DND-41 (cell line): ENCODE measurements at regions not wholly inside any gene's neighbourhood (a gene's known extent, or its start where the extent isn't known, plus 50 kb on each side); places are given as distances from the start of the nearest gene placed in this dataset.
A peak's percentile ranks its signal among the peaks of the same experiment; 100 is the strongest.
"Not testable (repeated sequence)": the region's sequence is repeated elsewhere in the genome, so short reads cannot be mapped to it uniquely, and the experiment has no call there.

Source experiments
- ATAC-seq: fragments of 200-7000 bp; cut with Tn5 transposase; 3 replicates; pipeline ENCODE4 v1.9.1; 2021; ENCODE audit warnings: low read depth; ENCODE audit not compliant: insufficient read depth
- DNase-seq: peaks from one replicate; pipeline ENCODE4 v3.0.0-alpha.2; 2020
- H2AFZ ChIP-seq: 2 replicates; pipeline ENCODE4 v1.6.0; 2012; ENCODE audit warnings: low read depth, low read length
- H3K27ac ChIP-seq: 2 replicates; pipeline ENCODE4 v1.5.1; 2012; ENCODE audit warnings: low read length, inconsistent platforms
- H3K27me3 ChIP-seq: fragments of 200-600 bp; sonication (generic); 2 replicates; pipeline ENCODE4 v1.6.0; 2012; ENCODE audit warnings: low read length, mild to moderate bottlenecking, inconsistent platforms; ENCODE audit not compliant: insufficient read depth, poor library complexity
- H3K36me3 ChIP-seq: 2 replicates; pipeline ENCODE4 v1.5.1; 2012; ENCODE audit warnings: low read length, inconsistent platforms; ENCODE audit not compliant: insufficient read depth
- H3K4me1 ChIP-seq: 2 replicates; pipeline ENCODE4 v1.5.1; 2012; ENCODE audit warnings: mild to moderate bottlenecking, low read length; ENCODE audit not compliant: insufficient read depth
- H3K4me2 ChIP-seq: 2 replicates; pipeline ENCODE4 v1.6.0; 2012; ENCODE audit warnings: mild to moderate bottlenecking, moderate library complexity, low read length, inconsistent platforms; ENCODE audit not compliant: insufficient read depth
- H3K4me3 ChIP-seq, 2 experiments: fragments of 200-600 bp in 1 of 2; shearing (Covaris generic) in 1 of 2; 2 replicates each; pipeline ENCODE4 v1.5.1; 2012 to 2016; ENCODE audit warnings: inconsistent platforms in 2 of 2, low read length in 2 of 2, mild to moderate bottlenecking in 2 of 2, low read depth in 1 of 2, moderate library complexity in 1 of 2
- H3K79me2 ChIP-seq: 2 replicates; pipeline ENCODE4 v1.6.0; 2012; ENCODE audit warnings: low read length, inconsistent platforms; ENCODE audit not compliant: insufficient read depth
- H3K9ac ChIP-seq: 2 replicates; pipeline ENCODE4 v1.6.0; 2012; ENCODE audit warnings: low read depth, mild to moderate bottlenecking, inconsistent platforms, low read length, moderate library complexity
- H3K9me3 ChIP-seq: 2 replicates; pipeline ENCODE4 v1.5.1; 2012; ENCODE audit warnings: low read length, moderate library complexity, mild to moderate bottlenecking, inconsistent platforms; ENCODE audit not compliant: insufficient read depth, severe bottlenecking
- H4K20me1 ChIP-seq: 2 replicates; pipeline ENCODE4 v1.6.0; 2012; ENCODE audit warnings: low read length; ENCODE audit not compliant: insufficient read depth
- EZH2 ChIP-seq: IDR thresholded peaks from 3 replicates; pipeline ENCODE4 v1.6.1; 2012; ENCODE audit warnings: borderline replicate concordance, low read depth, mild to moderate bottlenecking, moderate library complexity, low read length, inconsistent platforms; ENCODE audit not compliant: severe bottlenecking
- TF ChIP-seq, protein P1 (sequence below): IDR thresholded peaks from 2 replicates; pipeline ENCODE4 v1.5.1; 2012; ENCODE audit warnings: borderline replicate concordance, low read length, moderate library complexity, mild to moderate bottlenecking; ENCODE audit not compliant: poor library complexity, severe bottlenecking; ENCODE audit errors: extremely low read depth

- no peak overlapping the region for H3K27ac ChIP-seq
- H2AFZ ChIP-seq = no peak overlapping the region
- no peaks in the 10 kb centered on the region for H3K9me3 ChIP-seq
- H3K4me3 ChIP-seq = no peak overlapping the region
- peaks cover 2% of the 10 kb centered on the region; the same call in 1 of the 2 replicates for H3K4me1 ChIP-seq
- no peaks in the 10 kb centered on the region for H3K36me3 ChIP-seq
- H4K20me1 ChIP-seq = no peaks in the 10 kb centered on the region
- no peak overlapping the region for H3K9ac ChIP-seq
- H3K27me3 ChIP-seq = no peaks in the 10 kb centered on the region
- DNase-seq = no peak
- H3K79me2 ChIP-seq = no peaks in the 10 kb centered on the region
- ATAC-seq = no peak
- no peak for TF ChIP-seq EZH2
- TF ChIP-seq, protein P1, sequence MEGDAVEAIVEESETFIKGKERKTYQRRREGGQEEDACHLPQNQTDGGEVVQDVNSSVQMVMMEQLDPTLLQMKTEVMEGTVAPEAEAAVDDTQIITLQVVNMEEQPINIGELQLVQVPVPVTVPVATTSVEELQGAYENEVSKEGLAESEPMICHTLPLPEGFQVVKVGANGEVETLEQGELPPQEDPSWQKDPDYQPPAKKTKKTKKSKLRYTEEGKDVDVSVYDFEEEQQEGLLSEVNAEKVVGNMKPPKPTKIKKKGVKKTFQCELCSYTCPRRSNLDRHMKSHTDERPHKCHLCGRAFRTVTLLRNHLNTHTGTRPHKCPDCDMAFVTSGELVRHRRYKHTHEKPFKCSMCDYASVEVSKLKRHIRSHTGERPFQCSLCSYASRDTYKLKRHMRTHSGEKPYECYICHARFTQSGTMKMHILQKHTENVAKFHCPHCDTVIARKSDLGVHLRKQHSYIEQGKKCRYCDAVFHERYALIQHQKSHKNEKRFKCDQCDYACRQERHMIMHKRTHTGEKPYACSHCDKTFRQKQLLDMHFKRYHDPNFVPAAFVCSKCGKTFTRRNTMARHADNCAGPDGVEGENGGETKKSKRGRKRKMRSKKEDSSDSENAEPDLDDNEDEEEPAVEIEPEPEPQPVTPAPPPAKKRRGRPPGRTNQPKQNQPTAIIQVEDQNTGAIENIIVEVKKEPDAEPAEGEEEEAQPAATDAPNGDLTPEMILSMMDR = no peak
- no peak overlapping the region for H3K4me2 ChIP-seq
These were observed 1077.4 kb downstream of the EPHA3 start for GRCh38 chr3:90184861-90185260.

DNA sequence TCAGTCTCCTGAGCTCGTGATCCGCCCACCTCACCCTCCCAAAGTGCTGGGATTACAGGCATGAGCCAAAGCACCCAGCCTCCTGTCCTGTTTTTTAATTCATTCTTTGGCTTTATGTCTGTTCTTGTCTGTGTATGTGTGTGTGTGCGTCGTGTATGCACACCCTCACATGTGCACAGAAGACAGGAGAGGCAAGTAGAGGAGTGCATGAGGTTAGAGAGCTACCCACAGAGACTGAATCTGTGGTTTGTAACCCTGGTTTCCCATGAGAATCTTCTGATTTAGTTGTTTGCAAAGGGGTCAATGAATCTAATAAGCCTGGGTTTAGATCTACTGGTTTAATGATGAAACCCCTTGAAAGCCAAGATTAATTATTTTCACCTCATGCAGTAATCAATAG lies 1090.0 kb downstream of the EPHA3 start:
- H3K4me1 ChIP-seq, H3K9ac ChIP-seq, H3K36me3 ChIP-seq, H3K27me3 ChIP-seq, H3K27ac ChIP-seq, H3K4me3 ChIP-seq, H3K9me3 ChIP-seq, H4K20me1 ChIP-seq, H2AFZ ChIP-seq, H3K79me2 ChIP-seq, H3K4me2 ChIP-seq: not testable (repeated sequence)
- peak; percentile 85 for ATAC-seq
- peak; percentile 31 for DNase-seq

- H3K79me2 ChIP-seq, H3K4me1 ChIP-seq, H3K9ac ChIP-seq, H3K4me2 ChIP-seq, ATAC-seq, DNase-seq, H3K27ac ChIP-seq, H2AFZ ChIP-seq, H3K36me3 ChIP-seq, H3K27me3 ChIP-seq, H3K9me3 ChIP-seq, H4K20me1 ChIP-seq, H3K4me3 ChIP-seq: not testable (repeated sequence)
These were observed 1095.5 kb downstream of the EPHA3 start for GRCh38 chr3:90202931-90203330.

DNA sequence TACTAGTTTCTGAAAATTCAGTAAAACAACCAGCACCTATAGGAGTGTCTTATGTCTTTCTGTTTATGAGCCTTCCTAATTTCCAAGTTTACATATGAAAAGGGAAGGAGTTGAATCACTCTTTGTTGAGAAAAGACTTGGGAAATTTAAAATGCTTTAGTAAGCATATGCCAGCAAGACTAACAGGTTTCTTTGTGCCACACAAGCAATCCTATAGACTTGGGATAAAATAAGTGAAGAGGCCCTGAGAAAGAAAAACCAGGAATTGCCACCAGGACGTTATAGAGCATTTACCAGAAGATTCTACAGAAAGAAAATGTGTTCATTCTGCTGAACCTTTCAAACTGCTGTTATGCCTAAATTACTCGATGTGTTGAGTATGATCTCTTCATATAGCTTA lies 1099.1 kb downstream of the EPHA3 start:
- H3K27me3 ChIP-seq, H3K36me3 ChIP-seq, H3K4me2 ChIP-seq, H2AFZ ChIP-seq, H3K27ac ChIP-seq, H3K9me3 ChIP-seq, DNase-seq, ATAC-seq, H4K20me1 ChIP-seq, H3K9ac ChIP-seq, H3K4me1 ChIP-seq, H3K79me2 ChIP-seq, H3K4me3 ChIP-seq: not testable (repeated sequence)

DNA sequence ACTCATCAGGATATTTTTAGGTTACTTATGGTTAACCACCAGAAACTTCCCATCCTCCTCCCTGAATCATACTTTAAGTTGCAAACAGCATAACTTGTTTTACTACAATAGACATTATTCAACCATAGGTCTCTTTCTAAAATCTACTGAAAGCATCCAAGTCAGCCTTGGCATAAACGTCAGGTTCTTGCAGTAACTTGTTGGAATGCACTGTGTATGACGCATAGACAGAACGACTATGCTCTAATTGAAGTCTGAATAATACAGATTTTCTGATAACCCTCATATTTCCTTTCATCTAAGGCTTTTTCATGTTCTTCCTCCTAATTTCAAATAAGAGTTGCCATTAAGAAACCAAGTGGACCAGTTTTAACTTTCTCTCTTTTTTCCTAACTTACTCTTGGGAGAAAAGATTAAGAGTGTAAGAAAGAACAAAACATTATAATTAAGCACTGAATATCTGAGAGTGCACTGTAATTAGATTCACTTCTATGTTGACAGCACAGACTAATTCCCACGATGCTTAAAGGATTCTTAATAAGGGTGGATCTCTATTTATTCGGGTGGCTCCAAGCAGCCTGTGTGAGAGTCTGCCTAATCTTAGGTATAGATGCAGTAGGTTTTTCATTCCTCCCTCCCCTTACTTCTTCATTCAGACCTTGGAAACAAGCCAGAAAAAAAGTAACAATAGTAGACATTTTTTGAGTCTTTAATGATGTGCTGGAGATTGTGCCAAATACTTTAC lies 1100.1 kb downstream of the EPHA3 start:
- H3K36me3 ChIP-seq, H3K9me3 ChIP-seq, H3K4me2 ChIP-seq, H4K20me1 ChIP-seq, H3K4me1 ChIP-seq, DNase-seq, H3K4me3 ChIP-seq, H3K27me3 ChIP-seq, H3K79me2 ChIP-seq, H3K9ac ChIP-seq, ATAC-seq, H3K27ac ChIP-seq, H2AFZ ChIP-seq: not testable (repeated sequence)
